ENCODE measurements at regions not wholly inside any gene's neighbourhood (a gene's known extent, or its start where the extent isn't known, plus 50 kb on each side); places are given as distances from the start of the nearest gene placed in this dataset.
"Not testable (repeated sequence)": the region's sequence is repeated elsewhere in the genome, so short reads cannot be mapped to it uniquely, and the experiment has no call there.

DNA sequence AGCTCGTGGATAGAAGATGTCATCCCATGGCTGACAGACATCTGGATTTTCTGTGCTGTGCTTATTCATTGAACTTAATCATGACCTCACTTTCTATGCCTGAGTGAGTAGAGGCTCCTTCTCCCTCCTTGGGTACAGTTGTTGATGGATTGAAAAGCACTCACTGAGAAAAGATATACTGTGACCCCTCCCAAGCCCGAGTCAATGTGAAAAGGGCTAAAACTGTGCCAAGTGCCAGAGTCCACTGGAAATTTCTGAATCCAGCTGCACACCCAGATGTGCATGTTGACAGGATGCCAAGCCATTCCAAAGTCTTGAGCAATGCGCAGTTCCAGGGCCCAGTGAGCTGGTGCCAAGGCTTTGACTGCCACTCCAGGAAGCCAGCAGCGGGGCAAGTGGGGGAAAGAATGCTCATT lies 473.0 kb downstream of the NTRK2 start:
- no peak for DNase-seq

DNA sequence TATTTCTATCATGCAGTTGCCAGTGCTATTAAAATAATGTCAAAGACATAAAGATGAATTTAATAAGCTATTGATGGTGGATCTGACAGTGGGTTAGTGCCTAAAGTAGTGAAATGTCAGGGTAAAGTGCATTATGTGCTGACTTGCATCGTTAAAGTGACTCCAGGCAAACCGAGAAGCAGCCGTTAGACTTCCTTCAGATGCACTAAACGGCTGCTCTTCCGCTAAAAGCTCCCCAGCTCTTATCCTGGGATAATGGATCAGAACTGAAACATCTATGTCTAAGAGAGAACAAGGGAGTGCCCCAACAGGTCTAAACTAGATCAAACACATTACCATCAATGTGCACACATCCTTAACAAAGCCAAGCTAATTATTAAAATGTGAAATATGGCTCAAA lies 468.2 kb downstream of the NTRK2 start:
- DNase-seq = no peak

DNA sequence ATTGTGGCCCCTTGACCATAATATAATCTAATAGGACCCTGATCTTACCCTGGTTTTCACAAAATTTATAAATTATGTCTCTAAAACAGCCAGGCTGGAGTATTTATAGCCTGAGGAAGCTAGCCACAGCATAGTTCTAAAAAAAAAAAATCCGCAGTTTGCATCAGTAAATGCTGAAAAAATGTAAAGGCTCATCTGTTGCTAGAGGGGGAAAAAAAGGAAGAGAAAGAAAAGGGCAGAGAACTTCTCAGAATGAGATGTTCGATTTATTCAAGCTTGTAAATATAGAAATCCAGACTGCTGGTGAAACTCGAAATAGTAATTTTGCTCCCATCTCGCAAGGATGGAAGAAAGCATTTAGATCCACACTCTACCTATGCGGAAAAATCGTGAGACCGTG lies 467.5 kb downstream of the NTRK2 start:
- no peak for DNase-seq

DNA sequence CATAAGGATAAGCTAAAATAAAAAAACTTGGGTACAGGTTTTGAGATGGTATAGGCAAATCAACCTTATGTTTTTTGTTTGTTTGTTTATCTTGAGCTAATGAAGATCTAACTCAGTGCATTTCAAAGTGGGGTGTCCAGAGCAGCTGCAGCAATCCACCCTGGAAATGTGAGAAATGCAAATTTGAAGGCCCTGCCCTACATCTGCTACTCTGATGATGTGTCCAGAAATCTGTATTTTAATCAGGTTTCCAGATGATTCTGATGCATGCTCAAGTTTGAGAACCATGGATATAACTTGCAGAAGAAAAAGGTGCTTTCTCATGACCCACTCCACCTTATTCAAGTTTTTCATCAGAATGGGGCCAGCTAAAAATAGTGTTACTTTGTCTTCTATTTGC lies 467.0 kb downstream of the NTRK2 start:
- DNase-seq = no peak

DNA sequence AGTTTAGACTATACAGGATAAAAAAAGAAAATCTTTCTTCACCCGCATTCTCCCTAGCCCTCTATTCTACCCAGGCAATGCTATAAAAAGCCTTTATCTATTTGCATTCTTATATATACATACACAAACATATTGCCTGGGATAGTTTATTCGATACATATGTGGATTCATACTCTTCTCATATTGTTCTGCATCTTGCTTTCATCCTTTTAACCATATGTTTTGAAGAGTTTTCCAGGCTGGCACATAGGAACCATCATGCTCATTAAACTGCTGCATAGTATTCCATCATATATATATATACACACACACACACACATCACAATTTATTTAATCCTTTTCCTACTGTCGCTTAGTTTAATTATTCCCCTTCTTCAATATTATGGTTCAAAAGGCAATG lies 461.2 kb downstream of the NTRK2 start:
- DNase-seq = no peak

DNA sequence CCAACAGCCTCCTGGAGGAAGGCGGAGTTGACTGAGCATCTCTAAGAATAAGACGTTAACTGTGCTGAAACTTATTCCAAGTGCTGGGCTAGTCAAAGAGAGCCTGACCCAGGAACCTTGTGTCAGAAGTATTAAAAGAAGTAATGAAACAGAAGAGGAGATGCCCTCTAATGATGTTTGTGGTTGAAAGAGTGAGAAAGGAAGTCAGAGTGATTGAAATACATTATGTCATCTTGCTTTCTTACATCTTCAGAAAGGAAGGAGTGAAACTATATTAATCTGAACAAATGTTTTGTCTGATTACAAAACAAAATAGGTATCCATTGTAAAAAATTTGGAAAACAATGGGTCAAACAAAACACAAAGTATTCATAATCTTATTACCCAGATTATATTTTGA lies 460.7 kb downstream of the NTRK2 start:
- no peak for DNase-seq

DNA sequence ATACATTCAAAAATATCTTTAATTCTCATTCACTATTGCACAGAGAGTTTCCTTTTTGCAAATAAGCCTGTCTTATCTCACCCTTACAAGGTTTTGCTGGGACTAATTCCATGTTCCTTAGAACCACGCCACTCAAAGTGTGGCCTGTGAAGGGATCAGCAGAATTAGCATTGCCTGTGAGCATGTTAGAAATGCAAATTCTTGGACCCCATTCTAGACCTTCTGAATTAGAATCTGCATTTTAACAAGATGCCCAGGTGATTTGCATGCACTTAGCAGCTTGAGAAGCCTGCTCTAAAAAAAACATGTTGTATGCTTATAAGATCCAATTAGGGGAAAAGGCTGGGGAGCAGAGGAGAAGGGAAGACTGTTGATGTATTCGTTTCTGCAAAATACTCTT lies 460.0 kb downstream of the NTRK2 start:
- DNase-seq = no peak

DNA sequence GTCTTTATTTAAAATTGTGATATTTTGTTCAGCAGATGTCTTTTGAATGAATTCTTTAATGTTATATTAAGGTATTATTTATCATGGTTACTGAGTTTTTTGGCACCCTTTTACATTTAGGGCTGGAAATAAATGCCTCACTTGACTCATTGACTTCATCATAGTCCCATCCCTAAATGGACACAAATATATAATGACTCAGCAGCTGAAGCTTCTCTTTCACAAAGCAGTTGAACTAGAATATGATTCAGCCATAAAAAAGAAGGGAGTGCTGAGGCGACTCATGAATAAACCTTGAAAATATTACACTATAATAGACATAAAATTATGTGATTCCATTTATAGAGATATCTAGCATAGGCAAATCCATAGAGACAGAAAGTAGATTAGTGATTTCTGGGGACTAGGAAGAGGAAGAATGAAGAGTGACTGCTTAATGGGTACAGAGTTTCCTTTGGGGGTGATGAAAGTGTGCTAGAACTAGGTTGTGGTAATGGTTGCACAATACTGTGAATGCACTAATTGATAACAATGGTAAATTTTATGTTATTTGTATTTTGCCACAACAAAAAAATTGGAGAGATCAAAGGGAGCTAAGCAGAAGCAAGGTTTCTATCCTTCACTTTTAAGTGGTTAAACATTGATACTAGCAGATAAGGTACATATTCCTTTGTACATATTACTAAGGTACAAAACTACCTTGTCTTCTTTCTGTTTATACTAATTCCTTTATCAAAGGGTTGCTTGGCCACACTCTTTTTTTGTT lies 449.6 kb downstream of the NTRK2 start:
- DNase-seq = no peak

DNA sequence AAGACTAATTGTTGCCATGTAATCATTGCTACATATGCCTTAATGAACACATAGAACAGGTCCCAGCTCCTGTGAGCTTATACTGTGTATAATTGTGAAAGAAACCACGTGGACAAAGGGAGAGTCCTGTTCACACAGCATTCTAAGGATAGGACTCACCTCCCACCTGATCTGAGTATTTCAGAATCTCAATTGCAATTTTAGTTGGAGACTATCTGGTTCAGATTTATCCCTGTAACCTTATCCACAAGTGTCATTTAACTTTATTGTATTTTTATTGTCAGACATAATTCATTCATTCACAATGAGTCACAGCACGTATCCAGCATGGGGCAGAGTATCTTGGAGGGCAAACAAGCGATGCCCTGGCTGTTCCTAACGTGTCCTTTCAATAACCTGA lies 448.3 kb downstream of the NTRK2 start:
- DNase-seq = no peak

DNA sequence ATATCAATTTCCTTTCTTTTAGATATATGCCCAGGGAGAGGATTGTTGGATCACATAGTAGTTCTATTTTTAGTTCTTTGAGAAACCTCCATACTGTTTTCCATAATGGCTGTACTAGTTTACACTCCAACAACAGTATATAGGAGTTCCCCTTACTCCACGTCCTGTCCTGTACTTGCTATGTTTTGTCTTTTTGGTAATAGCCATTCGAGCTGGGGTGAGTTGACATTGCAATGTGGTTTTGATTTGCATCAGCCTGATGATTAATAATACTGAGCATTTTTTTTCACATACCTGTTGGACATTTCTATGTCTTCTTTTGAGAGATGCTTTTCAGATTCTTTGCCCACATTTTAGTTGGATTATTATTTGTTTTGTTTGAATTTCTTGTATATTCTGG lies 445.9 kb downstream of the NTRK2 start:
- no peak for DNase-seq

DNA sequence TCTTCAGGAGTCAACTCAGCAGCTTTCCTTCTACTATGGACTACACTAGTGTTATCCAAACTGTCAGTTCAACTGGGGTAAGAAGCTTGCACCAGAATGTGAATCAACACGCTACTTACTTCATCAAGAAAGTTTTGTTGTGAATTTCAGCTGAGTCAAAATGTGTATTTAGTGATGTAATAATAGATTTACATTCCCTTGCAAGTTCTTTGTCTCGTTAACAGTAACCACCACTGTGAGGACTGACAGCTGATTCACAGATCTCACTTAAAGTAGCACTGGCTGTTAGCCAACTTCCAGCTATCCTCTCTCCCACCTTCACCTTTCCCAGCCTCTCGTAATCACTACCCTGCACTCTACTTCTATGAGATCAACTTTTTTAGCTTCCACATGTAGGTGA lies 445.3 kb downstream of the NTRK2 start:
- no peak for DNase-seq

DNA sequence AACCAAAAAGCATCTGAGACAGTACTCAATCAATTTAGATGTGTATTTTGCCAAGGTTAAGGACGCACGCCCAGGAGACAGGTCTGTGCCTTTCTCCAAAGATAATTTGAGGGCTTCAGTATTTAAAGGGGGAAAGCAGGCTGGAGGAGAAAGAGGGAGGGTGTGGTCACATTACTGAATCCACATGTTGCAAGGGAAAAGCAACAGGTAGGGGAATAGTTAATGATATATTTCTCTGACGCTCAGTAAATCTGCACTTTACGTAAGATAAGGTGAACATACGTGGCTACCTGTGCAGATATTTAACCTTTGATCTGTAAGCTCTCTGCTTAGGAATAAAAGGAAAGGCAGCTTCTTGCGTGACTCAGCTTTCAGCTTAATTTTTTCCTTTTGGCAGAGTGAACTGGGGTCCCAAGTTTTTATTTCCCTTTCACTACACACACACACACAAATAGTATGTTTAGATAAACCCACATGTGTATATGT lies 443.4 kb downstream of the NTRK2 start:
- DNase-seq = no peak

DNA sequence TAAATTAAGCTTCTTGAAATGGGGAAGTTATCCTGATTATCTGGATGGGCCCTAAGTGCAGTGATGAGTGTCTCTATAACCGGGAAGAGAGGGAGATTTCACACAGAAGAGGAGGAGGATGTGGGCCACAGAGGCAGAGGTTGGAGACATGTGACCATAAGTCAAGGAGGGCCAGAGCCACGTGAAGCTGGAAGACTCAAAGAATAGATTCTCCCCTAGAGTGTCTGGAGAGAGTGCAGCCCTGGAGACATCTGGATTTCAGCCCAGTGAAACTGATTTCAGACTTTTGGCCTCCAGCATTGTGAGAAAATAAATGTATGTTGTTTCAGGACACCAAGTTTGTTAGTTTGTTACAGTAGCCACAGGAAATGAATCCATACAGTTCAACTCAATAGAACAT lies 442.9 kb downstream of the NTRK2 start:
- no peak for DNase-seq

DNA sequence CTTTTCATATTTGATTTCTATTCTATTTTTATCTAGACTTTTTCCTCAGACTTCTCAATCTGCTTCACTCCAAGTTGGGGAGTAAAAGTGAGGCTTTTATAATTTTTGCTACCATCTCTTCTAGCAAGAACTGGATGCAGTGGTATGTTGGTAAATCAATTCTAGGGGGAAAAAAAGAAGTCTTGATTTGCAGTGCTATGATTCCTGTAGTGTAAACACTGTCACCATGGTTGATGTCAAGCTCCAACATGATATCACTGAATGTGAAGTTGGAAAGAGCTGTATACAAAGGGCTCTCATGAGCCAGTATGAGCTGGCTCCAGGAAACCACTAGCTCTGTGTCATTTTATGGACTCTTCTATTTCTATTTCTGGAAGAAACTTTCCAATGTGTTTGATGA lies 439.2 kb downstream of the NTRK2 start:
- DNase-seq = no peak

DNA sequence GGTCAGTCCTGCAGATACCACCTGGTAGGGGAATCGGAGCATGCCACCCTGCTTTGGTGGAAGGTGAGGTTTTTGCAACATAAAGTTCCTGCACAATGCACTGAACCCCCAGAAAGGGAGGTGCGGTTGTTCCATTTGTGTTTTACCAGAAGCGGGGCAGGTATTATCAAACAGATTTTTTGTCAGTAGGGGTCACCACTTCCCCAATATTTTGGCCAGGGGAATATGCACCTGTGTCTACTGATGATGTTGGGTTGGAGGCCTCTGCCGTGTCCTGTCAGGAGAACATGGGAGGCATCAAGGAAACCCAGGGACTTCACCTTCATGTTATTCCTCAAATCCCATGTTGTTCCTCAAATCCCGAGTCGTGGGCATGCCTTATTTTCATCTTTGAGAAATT lies 438.7 kb downstream of the NTRK2 start:
- no peak for DNase-seq

DNA sequence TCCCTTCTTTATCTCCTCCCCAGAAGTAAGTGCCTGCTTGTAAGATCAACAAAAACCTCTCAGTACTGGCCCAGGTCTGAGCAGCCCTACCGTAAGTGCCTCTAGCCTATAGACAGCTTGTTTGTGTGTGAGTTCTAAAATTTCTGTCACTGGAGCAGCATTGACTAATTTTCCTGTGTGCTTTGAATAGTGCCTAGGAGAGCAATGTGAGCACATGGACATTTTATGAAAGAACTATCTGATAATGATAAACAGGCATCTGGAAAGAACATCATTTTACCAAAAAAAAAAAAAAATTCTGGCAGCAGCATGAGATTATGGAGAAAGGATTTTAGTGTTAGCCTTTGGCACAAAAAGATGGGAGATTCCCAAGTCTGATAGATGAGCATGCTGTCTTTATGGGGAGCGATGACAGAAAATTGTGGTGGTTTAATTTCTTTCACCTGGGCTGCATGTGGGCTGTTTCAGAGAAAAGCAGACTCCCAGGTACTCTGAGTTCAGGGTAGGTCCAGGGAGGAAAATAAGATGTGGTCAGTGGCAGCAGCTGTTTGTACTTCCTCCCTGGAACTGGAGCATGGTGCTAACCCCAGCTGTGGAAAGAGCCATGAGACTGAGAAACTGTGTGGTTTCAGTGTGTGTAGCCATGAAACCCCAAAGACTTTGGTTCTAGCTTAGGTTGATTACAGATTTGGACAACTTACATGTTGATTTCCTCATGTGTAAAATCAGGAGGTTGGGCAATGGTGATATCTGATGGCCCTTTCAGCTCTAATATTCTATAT lies 419.9 kb downstream of the NTRK2 start:
- no peak for DNase-seq

DNA sequence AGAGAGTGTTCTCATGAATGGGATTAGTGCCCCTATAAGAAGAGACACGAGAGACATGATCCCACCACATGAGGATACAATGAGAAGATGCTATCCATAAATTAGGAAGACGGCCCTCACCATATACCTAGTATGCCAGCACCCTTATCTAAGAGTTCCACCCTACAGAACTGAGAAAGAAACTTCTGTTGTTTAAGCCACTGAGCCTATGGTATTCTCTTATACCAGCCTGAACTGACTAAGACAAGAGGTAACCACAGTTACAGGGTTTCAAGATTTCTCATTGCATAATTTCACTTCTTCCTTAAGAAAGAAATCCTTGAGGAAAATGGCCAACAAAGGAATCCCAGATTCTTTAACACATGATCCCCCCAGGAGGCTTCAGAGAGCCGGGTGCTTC lies 412.4 kb downstream of the NTRK2 start:
- no peak for DNase-seq

DNA sequence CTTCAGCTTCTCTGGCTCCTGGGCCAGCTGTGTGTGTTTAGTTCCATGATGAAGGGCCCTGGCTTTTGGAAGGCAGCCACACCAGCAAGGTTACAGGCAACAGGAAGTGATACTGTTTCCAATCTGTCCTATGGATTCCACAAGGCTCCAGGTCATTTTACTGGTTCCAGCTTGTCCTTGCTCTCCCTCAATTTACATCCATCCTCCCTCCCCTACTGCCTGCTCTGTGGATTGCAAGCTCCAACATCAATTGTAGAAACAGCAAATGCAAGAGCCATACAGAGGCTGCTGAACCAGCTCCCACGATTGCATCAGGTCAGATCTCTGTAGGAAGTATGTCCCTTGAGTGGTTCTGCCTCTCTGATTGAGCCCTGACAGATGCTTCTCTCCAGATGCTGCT lies 409.8 kb downstream of the NTRK2 start:
- DNase-seq = no peak

DNA sequence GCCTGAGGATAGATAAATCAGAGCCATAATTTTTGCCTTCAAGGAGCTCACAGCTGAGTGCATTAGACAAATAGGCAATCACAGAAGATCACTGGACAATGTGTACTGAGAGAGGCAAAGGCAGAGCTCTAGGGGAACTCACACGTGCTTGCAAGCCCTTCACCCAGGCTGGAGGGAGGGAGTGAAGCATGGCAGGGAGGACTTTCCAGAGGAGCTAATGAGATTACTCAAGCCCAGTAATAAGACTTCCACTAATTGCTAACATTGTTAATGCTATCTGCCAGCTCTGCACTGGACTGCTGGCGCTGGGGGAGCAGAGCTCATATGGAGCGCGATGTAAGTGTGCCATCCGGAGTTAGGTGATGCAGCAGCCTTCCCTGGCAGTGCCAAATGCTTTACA lies 408.4 kb downstream of the NTRK2 start:
- no peak for DNase-seq

DNA sequence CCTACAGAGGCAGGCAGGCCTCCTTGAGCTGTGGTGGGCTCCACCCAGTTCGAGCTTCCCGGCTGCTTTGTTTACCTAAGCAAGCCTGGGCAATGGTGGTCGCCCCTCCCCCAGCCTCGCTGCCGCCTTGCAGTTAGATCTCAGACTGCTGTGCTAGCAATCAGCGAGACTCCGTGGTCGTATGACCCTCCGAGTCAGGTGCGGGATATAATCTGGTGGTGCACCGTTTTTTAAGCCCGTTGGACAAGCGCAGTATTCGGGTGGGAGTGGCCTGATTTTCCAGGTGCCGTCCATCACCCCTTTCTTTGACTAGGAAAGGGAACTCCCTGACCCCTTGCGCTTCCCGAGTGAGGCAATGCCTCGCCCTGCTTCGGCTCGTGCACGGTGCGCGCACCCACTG lies 407.6 kb downstream of the NTRK2 start:
- DNase-seq = not testable (repeated sequence)

Measured in NCI-H1048 (cell line).